NCI-H128 (cell line): ENCODE measurements at regions not wholly inside any gene's neighbourhood (a gene's known extent, or its start where the extent isn't known, plus 50 kb on each side); places are given as distances from the start of the nearest gene placed in this dataset.

Experiments used
- DNase-seq: peaks from one replicate; lab custom pipeline; 2025; ENCODE audit not compliant: unreplicated experiment; lab: John Stamatoyannopoulos, UW

DNA sequence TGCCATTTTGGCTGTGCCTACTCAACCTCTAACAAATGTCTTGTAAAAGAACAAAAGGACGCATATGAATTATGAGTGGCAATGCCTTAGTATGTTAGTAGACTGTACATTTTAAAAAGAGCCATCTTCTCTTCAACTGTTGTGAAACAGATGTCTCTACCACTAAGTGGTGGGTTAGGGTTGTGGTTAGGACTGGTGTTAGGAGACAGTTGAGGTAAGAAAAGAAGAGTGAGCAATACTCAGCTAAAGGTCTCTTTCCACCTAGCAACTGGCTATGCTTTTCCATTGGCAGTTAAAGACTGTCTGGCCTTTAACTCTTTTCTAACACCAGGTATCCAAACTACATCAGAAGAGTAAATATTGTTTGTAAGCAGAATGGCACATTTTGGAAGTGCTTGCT is 221.7 kb upstream of the TBC1D5 start:
- no peak for DNase-seq

DNA sequence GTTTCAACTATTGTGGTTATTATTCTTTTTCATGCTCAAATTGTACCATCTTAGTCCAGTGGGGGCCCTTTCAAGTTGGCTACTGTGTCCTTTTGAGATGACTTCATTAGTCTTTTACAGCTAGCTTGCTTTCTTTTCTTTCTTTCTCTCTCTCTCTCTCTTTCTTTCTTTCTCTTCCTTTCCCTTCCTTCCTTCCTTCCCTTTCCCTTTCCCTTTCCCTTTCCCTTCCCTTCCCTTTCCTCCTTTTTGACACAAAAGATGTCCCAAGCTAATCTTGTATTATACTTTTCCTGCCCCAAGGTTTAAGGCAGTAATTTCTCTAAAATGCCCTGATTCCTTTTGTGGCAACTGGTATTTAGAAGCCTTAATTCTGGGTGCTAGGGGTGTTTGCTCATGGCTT is 213.0 kb upstream of the TBC1D5 start:
- DNase-seq = no peak

DNA sequence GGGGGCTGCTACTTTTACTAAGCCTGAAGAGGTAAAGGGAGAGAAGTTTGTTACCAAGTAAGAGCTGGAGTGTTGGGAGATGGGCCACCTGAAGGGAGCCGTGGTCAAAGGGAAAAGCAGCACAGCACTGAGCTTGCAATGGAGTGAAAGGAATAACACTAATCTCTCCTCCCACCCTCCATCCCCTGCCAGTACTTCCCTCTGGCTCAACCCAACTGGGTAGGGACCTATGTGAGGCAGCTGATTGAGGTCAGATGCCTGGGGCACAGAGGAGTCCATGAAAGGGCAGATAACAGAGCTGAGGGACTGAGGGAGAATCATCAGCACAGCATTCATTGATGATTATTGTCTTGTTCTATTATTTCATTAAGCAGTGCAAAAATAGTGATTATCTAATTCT is 212.4 kb upstream of the TBC1D5 start:
- no peak for DNase-seq

DNA sequence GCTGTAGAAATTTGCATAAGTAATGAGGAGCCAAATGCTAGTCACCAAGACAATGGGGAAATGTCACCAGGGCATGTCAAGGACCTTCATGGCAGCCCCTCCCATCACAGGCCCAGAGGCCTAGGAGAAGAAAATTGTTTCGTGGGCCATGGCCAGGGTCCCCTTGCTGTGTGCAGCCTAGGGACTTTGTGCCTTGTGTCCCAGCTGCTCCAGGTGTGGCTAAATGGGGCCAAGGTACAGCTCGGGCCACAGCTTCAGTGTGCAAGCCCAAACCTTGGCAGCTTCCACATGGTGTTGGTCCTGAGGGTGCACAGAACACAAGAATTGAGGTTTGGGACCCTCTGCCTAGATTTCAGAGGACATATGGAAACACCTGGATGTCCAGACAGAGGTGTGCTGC is 208.8 kb upstream of the TBC1D5 start:
- DNase-seq = no peak

DNA sequence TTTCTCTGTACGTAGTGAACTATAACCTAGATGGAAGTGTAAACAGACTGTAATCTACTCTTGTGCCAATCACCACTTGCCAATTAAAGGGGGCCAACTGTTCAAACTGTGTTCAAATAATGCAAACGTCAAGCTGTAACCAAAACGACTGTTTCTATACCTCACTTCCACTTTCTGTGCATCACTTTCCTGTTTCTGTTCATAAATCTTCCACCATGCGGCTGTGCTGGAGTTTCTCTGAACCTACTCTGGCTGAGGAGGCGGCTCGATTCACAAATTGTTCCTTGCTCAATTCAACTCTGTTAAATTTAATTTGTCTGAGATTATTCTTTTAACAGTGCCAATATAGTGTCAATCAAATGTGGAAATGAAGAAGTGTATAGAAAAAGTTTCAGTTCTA is 206.7 kb upstream of the TBC1D5 start:
- no peak for DNase-seq

DNA sequence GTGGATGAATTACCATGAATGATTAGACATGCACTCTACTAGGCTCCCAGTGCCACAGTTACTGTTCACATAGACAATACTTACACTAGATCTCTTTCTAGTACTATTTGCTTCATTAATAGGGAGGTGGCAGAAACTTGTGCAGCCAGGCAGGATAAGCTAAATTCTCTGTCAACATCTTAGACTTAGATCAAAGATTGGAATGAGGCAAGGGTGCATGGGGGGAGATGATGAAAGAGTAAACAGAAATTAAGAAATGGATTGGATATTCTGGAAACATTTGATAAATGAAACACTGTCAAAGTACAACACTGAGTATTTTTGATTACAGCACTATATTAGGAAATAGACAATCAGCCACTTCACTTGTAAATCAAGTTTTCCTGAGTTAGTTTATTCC is 205.4 kb upstream of the TBC1D5 start:
- DNase-seq = no peak

DNA sequence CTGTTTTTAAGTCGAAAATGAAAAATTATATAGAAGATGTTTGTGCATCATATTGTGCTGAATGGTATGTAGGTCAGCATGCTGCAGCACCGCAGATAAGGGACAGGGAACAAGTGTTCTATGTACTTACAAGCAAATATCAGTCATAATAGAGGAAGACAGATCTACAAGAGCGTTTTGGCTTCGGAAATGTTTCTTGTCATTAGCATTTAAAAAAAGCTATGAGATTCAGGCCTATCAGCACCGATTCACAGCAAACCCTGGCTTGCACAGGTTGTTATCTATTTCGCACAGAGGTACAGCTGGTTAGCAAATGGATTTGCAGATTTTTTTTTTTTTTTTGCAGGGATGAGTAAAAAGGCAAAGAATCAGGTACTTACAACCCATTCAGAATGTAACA is 204.2 kb upstream of the TBC1D5 start:
- no peak for DNase-seq

DNA sequence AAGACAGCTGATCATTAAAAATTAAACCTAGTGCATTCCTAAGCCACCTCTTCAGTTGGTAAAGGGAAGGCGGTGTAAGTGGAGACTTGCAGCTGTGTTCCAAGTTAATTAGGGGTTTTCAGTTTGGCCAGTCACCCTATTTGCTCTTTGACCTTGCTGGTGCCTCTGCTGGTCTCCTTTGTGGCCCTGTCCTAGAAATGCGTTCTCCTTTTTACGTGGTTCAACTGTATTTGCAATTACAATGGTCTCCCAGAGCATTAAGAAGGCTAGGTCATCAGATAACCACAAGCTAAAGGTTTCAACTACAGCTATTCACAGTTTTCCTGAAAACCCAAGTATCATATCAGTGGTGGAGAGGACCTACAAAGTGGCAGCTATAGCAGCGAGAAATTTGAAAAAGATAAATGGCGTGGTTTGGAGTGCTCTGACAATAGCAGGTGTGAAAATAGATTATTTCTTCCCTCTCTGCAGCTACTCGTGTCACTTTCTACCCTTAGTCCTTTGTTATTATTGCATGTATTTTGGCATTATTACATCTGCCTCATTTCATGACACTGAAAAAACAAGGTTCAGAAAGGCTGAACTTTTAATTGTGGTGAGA is 203.5 kb upstream of the TBC1D5 start:
- DNase-seq = no peak

DNA sequence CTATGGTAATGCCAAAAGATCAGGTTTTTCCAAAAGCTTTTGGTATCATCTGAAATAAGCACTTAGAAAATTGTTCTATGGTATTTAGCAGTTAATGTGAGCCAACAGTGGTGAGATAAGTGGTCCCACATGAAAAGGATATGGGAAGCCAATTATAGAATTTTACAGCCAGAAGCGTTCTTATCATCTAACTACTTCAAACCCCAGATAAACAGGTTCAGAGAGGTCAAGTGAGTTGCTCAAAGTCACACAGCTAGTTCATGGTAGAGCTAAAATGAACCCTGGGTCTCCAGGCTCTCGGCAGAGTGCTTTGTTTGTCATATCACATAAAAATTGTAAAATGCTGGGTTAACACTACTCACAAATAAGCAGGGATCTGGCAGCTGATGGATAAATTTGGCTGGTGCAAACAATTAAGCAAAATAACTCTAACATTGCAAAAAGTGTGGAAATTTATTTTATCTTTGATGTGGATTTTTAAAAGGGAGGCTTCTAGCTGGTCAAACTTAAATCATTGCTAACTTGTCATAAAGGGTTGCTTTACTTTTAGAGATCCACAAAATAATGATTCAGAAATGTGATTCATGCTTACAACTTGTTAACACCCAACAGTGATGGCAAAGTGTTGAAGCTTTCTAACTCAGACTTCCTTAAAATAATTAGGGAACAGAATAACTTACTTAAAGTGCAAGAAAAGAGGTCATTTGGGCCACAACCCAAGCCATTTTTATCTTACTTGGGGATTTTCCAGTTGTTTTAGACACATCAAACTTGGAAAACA is 202.8 kb upstream of the TBC1D5 start:
- no peak for DNase-seq

DNA sequence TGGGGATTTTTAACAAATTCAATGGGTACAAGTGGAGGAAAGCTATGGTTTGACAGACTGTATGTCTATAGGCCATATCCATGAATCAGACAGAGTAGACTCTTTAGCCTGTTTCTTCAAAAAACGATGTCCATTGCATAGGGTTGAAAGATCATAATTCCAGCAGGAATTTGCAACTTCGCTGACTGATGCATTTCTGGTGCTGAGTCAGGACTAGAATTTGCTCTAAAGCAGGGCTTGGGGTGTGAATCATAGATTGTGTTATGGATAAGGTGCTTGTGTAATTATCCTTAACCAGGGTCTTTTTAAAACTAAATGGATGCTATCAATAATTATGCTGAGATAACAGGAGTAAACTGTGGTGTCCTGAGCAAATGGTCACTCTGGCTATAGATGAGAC is 200.4 kb upstream of the TBC1D5 start:
- DNase-seq = no peak

DNA sequence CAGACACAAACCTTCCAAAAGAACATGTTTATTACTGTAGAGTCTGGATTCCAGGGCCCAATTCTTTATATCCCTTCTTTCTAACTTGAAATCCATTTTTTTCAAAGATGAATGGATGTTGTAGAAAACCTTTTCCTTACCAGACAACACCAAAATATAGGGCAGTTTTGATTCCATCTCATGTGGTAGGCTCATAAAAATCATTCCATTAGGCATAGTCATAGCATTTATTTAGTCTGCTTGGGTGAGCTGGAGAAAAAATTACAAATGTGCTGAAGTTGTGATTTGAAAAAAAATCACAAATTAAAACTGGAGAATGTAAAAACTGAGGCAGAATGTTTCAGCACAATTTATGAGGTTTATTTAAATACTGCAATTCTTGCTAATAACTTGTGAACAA is 199.3 kb upstream of the TBC1D5 start:
- no peak for DNase-seq

DNA sequence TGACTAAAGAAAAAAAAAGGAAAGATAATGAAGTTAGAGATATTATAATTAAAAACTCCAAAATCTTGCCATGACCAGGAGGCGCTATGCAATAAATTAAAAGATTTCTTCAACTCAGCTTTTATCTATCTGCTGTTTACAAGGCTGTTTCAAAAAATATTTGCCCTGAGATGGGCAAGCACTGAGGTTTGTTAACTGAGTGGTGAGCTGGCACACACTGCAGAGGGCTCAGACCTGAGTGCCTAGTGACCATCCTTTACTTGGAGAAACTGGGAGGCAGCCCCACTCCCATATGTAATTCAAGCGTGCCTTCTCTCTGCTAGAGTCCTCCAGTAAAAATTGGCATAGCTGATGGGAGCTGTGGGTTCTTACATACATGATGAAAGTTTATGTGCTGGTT is 198.7 kb upstream of the TBC1D5 start:
- DNase-seq = no peak

DNA sequence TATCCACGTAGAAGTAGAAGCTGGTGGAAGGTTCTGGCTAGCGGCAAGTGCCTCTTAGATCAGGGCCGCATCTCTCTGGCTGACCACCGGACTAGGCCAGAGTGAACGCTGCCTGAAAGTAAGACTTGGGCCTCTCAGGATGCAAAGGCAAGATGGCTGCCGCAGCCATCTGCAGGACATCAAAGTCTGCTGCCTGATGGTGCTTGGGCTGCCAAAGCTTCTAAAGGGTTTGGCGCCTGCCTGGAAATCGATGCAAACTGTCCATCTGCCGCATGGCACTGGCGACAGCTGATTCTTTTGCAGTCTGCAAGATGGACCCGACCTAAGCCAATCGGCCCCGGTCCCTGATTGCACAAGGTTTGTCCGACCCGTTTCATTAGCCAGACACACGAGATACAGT is 196.7 kb upstream of the TBC1D5 start:
- DNase-seq = no peak

DNA sequence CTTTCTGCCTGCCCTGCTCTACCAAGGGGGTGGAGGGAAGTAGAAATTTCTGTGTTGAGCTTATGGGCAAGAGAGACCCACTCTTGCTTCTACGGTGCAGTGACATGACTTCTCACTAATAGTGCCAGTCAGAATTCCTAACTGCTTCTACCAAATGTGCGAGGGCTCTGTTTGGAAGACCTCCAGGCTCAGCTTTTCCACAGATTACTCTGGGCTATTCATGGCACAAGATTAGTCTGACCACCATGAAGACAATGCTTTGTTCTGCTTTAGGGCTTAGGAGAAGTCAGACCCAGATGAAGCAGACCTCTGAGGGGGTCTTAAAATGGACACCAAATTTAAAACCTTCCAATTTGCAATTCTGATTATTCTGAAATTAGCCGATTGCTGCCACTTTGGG is 195.9 kb upstream of the TBC1D5 start:
- no peak for DNase-seq

DNA sequence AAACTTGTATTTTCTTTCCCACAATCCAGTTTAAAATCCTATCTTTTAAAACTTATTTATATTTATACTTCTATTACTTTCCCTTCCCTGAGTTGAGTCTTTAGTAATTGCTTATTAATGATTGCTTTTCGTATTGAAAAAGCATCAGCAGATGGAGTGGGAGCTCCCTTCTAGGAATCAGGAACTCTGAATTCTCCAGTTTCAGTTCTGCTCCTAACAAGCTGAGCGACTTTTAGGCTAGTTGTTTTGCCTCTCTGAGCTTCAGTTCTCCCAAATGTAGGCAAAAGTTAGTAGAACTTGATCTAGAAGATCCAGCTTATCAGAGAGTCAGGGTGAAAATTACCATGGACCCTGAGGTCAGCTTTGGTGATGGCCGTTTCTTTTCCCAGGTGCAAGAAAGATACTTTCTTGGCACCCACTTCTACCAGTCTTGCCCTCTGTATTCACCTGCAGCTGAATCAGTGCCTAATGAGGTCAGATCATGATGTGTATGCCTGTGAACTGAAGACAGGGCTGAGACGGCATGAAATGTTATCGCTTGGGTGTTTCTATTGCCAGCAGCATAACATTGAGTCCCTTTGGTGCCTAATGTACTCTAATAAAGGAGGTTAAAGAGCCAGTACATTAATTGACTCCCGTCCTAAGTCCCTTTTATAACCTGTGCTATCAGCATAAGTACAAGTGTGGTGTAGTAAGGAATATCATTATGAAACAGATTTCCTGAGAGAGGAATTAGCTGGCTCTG is 194.5 kb upstream of the TBC1D5 start:
- no peak for DNase-seq

DNA sequence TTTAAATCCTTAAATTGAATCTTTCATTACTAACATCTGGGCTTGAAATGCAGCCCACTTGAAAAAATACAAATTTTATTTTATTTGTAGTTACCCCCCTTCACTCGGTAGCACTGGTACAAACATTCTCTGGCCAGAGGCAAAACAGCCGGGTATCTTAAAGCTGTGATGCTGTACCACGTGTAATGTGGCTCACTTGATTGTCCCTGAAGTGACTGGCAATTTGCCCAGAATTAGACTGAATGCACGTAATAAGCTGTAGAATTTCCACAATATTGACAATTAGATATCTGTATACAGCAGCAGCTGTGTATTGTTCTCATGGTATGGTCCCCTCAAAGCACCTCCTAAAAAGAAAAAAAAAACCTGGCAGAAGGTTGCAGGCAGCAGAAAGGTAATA is 192.8 kb upstream of the TBC1D5 start:
- DNase-seq = no peak

DNA sequence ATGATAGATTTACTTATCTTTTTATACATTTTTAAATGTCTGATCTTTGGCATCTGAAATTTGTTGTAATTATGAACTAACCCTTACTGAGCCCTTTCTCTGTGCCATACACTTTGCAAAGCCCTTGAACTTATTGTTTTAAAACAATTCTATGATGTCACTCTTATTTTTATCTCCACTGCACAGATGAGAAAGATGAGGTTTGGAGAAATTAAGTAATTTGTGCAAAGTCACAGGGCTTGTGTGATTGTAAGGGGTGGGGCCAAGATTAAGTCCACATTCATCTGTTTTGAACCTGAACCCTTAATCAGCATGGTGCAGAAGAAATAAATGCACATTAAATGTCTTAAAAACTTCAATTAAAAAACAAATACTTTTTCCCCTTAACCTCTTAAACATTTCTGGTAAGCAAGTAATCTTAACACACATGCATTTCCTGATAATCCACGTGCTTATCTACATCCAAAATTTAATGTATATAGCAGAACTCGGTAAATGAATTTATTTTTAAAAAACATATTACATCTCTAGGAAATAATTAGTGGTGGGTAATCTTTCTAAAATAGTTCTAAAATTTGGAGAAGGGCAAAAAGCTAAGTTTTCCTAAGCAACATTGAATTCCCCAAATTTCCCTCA is 189.8 kb upstream of the TBC1D5 start:
- DNase-seq = no peak

DNA sequence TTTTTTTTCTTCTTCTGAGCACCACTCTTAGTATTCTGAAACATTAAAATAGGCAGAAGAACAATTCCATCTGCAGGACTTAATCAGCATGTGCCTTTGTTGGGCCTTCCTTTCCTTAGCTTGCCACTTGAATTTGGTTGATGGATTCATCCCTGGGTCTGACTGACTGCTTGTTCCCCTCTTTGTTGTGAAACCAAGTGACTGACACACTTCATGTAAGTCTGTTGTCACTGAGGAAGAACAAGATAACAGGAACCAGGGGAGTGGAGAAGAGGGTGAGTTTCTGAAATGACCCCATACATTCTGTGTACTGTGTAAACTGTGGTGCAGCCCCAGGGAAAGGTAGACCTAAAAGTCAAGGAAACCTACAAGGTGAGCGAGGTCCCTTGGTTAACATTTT is 188.7 kb upstream of the TBC1D5 start:
- no peak for DNase-seq

DNA sequence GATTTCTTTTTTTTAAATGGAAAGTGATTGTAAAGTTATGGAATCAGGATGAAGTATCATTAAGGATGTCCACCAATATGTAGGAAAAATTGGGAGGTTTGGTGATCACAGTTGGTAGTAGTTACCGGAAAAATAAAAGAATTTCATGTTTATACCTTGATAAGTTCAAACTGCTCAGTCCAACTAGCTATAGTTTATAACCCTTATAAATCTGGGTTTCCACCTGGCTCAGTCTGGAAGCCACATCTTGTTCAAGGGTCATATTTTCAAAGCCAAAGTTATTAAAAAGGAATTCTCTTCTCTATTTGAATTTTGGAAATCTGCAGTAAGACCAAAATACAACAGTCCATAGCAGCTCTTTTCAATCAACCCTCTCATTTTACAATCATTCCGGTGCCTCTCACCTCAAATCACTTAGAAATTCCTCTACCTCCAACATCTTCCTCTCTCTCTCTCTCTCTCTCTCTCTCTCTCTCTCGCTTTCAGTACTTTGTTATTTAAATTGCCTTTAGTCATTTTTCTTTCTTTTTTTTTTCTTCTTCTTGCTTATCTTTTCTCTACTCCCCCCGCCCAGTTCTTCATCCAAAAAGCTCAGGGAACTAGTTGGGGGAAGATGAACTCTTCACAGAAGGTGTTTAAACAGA is 186.2 kb upstream of the TBC1D5 start:
- DNase-seq = no peak

DNA sequence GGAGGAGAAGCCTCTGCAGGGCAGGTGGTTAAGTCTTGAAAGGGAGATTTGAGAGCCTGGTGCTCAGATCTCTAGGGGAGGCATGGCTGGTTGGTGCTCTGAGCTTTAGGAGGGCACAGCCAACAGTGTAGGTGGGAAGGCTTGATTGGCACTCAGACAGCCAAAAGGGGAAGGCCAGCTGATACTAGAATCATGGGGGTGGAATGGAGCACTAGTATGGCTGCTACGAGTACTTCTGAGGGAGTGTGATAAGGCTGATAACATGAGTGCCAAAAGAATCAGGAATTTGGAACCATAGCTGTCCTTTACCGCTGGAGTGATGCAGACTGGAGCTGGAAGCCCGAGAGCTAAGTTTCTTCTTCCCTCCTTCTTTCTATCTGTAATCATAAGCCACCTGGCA is 184.6 kb upstream of the TBC1D5 start:
- no peak for DNase-seq

DNA sequence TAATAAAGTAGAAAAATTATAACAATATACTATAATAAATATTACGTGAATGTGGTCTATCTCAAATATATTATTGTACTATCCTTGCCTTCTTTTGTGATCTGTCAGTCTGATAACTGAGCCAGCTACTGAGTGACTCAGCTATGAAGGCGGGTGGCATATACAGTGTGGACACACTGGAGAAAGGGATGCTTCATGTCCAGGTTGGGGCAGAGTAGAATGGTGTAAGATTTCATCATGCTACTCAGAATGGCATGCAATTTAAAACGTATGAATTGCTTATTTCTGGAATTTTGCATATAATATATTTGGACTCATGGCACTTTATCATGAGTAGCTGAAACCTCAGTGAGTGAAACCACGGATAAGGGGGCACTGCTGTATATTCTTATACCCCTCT is 172.9 kb upstream of the TBC1D5 start:
- DNase-seq = no peak
